ENCODE measurements at regions not wholly inside any gene's neighbourhood (a gene's known extent, or its start where the extent isn't known, plus 50 kb on each side); places are given as distances from the start of the nearest gene placed in this dataset.
"Not testable (repeated sequence)": the region's sequence is repeated elsewhere in the genome, so short reads cannot be mapped to it uniquely, and the experiment has no call there.

DNA sequence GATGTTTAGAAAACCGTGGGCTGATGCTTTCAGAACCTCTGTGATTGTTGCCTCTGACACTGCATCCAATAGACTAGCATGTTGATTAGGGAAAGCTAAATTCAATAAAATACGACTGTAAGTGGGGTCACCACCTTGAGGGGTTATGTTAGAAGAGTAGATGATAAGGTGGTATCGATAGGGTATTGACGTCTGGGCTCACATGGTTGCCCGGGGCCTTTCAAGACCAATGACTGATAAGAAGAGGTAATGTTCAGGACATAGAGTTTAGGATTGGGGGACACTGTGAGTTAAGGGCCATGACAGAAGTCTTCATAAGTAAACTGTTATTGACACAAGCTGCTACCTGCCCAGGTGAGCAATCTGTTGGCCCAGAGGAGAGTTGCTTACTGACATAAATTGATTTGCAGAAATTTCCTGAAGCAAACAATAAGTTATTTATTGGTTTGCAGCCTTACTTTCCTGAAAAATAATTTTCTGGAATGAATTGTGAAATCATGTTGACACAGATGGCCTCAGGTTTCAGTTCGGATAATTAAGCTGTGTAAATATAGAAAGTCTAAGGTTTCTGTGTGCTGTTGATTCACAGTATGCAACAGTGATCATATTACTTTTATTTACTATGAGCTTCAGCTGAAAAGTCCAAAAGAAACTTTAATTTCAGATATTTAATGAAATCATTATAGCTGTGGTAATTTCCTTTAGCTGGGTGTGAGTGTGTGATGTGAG is 289.9 kb upstream of the PRSS16 start:
- DNase-seq (ENCODE audit: low spot score), result not testable (repeated sequence)

GRCh38 chr6:26961236-26961635 is 286.3 kb upstream of the PRSS16 start:
- DNase-seq (ENCODE audit: low spot score), result not testable (repeated sequence)

DNA sequence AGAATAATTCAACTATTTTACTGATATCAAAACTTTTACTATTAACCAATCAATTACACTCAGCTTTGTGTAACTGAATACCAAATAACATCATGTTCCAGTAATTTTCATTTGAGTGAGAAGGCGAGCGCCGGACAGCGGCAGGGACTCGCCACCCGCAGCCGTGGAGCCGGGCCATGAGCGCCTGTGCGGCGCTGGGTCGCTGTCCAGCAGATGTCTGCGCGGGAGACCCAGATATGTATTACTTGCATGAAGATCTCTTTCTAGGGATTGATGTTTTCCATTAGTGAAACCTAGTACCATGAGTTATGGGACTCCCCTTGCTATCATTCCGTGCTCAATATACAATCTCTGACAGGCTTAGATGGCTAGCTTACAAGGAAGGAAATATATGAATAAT is 245.1 kb upstream of the PRSS16 start:
- DNase-seq (ENCODE audit: low spot score), result no peak

DNA sequence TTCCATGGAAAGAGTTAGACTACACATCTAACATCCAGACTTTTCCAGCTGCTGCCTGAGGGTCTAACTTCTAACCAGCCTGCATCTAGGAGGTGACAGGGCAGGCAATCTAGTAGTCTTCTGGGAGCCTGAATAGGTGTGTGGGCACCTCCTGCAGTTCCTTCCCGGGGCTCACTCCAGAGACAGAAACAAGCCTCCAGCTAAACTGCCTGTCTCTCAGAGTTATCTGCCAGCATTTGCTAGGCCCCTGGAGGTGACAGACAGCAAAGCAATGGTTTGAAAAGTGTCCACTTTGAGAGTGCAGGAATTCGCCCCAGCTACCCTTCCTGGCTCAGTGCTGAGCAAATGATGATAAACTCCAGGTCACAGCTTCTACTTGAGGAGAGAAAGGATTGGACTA is 240.5 kb upstream of the PRSS16 start:
- no peak for DNase-seq (ENCODE audit: low spot score)

DNA sequence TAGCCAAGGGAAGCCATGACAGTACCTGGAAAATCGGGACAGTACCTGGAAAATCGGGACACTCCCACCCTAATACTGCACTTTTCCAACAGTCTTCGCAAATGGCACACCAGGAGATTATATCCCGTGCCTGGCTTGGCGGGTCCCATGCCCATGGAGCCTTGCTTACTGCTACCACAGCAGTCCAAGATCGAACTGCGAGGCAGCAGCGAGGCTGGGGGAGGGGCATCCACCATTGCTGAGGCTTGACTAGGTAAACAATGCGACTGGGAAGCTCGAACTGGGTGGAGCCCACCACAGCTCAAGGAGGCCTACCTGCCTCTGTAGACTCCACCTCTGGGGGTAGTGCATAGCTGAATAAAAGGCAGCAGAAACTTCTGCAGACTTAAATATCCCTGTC is 238.9 kb upstream of the PRSS16 start:
- not testable (repeated sequence) for DNase-seq (ENCODE audit: low spot score)

- not testable (repeated sequence) for DNase-seq (ENCODE audit: low spot score)
Measured at GRCh38 chr6:27014053-27014452, 233.4 kb upstream of the PRSS16 start.

DNA sequence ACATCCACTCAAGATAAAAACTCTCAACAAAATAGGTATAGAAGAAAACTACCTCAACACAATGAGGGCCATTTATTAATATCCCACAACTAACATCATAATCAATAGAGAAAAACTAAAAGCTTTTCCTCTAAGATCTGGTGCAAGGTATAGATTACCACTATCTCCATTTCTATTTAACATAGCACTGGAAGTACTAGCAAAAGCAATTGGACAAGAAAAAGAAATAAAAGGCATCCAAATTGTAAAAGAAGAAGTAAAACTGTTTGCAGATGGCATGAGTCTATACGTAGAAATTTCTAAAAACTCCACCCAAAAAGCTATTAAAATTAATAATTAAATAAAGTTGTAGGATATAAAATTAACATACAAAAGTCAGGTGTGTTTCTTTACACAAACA is 230.8 kb upstream of the PRSS16 start:
- DNase-seq (ENCODE audit: low spot score), result no peak

- DNase-seq (ENCODE audit: low spot score), result not testable (repeated sequence)
Measured at GRCh38 chr6:27018401-27018800, 229.1 kb upstream of the PRSS16 start.

GRCh38 chr6:27019651-27020552 is 227.6 kb upstream of the PRSS16 start:
- peak; percentile 24 for DNase-seq (ENCODE audit: low spot score)

- DNase-seq (ENCODE audit: low spot score), result no peak
Measured at GRCh38 chr6:27020553-27020880, 227.0 kb upstream of the PRSS16 start.

DNA sequence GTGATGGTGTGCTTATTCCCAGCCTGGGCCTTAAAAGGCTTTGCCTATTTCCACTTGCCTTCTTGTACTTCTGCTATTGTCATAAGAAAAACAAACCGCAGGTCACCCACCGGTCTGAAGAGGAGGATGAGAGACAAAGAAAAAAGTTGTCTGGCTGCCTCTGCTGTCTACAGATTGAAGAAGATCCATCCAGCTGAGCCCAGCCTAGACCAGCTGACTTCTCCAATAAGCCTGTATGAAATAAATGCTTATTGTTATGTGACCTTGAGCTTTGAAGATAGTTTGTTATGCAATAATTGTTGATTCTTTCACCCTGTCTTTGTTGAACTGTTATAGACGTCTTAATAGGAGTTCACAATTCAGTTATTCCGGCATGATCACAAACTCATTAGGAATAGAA is 223.8 kb upstream of the PRSS16 start:
- DNase-seq (ENCODE audit: low spot score), result no peak

- DNase-seq (ENCODE audit: low spot score), result no peak
Measured at GRCh38 chr6:27025351-27025750, 222.2 kb upstream of the PRSS16 start.

GRCh38 chr6:27026361-27026760 is 221.1 kb upstream of the PRSS16 start:
- DNase-seq (ENCODE audit: low spot score), result no peak

- no peak for DNase-seq (ENCODE audit: low spot score)
Measured at GRCh38 chr6:27031302-27031701, 216.2 kb upstream of the PRSS16 start.

- DNase-seq (ENCODE audit: low spot score), result no peak
Measured at GRCh38 chr6:27038498-27038897, 209.0 kb upstream of the PRSS16 start.

DNA sequence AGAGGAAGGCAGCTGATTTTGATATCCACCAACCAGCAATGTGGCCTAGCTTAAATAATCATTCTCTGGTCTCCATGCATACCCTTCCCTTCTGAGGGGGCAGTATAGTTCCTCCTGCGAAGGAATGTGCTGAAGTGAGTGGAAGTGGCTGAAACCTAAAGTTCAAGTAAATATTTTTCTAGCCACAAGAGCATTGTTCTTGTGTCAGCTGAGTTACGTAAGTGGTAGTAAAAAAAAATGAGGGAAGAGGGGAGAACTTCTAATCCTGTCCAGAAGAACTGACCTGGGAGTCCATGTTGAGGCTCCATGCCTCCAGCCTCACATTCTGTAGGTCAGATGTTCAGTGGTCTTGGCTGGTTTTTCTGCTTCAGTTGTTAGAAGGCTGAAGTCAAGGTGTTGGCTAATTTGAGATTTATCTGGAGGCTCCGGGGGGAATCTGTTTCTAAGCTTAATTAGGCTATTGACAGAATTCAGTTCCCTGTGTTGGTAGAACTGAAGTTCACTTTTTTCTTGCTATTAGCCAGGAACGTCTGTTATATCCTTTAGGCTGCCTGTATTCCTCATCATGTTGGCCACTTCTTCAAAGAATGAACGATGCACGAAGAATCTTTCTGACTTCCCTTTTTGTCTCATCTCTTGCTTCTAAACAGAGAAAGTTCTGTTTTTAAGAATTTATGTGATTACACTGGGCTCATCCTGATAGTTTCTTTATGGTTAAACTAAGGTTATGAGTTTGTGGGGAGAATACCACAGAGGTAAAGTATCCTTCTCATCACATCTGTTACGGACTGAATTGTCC is 207.1 kb upstream of the PRSS16 start:
- no peak for DNase-seq (ENCODE audit: low spot score)

DNA sequence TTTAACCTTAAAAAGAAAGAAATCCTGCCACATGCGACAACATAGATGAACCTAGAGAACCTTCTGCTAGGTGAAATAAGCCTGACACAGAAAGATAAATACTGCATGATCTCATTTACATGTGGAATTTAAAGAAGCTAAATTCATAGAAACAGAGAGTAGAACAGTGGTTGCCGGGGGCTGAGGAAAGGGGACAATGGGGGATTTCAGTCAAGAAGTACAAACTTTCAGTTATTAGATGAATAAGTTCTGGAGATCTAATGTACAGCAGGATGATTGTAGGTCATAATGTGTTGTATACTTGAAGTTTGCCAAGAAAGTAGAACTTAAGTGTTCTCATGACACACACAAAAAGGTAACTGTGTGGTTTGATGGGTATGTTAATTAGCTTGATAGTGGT is 204.3 kb upstream of the PRSS16 start:
- no peak for DNase-seq (ENCODE audit: low spot score)

GRCh38 chr6:27045131-27045530 is 202.4 kb upstream of the PRSS16 start:
- DNase-seq (ENCODE audit: low spot score), result not testable (repeated sequence)

GRCh38 chr6:27047725-27048124 is 199.8 kb upstream of the PRSS16 start:
- DNase-seq (ENCODE audit: low spot score), result not testable (repeated sequence)

DNA sequence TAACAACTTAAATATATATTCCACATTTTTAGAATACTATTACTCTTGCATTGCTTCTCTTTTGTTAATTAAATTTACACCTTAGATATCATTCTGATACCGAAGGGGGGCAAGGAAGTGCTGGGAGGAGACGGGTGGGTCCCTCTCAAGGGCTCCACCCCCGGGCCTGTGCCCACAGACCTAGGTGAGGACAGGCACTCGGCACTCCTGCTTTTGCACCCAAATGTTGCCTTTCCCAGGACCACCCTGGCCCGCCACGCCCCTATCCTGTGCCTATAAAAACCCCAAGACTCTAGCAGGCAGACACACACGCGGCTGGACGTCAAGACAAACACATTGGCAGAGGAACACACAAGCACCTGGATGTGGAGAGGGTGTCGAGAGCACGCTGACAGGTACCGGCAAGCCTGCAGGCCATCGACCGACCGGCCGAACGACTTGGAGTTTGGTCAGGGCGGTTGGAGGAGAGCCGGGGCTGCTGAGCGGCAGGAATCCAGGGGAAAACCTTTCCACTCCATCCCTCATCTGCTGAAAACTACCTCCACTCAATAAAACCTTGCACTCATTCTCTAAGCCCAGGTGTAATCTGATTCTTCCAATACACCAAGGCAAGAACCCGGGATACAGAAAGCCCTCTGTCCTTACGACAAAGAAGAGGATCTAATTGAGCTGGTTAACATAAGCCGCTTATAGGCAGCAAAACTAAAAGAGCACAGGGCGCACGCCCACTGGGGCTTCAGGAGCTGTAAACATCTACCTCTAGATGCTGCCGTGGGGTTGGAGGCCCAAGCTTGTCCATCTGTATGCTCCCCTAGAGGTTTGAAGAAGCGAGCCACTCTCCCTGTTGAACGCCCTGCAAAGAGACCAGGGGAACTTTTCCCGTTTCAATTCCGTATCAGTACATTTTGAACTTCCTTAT is 197.4 kb upstream of the PRSS16 start:
- DNase-seq (ENCODE audit: low spot score), result no peak

GRCh38 chr6:27052082-27052730 is 195.3 kb upstream of the PRSS16 start:
- not testable (repeated sequence) for DNase-seq (ENCODE audit: low spot score)

Data from germinal center (tissue), 1 donor.